ENCODE measurements at regions not wholly inside any gene's neighbourhood (a gene's known extent, or its start where the extent isn't known, plus 50 kb on each side); places are given as distances from the start of the nearest gene placed in this dataset.

GRCh38 chr11:129644326-129644725 is 171.3 kb upstream of the TMEM45B start:
- TF ChIP-seq CTCF (conservative IDR thresholded peaks at IDR 0.05; ENCODE audit: low read depth, low read length) (no peak), RCOR1 (IDR thresholded peaks at IDR 0.05; ENCODE audit: insufficient replicate concordance, low read length) (no peak), POLR2A (IDR thresholded peaks at IDR 0.05; ENCODE audit: low read depth, low read length) (no peak), USF2 (IDR thresholded peaks at IDR 0.05; ENCODE audit: low read depth, low read length) (no peak), RAD21 (IDR thresholded peaks at IDR 0.05; ENCODE audit: low read length) (no peak), BHLHE40 (IDR thresholded peaks at IDR 0.05; ENCODE audit: low read depth, low read length) (no peak), MXI1 (IDR thresholded peaks at IDR 0.05; ENCODE audit: borderline replicate concordance, low read depth, low read length) (no peak)

Measured in IMR-90 (cell line).